Stomach (tissue), 8 donors: ENCODE measurements at regions not wholly inside any gene's neighbourhood (a gene's known extent, or its start where the extent isn't known, plus 50 kb on each side); places are given as distances from the start of the nearest gene placed in this dataset.

ENCODE experiments used
- DNase-seq, 2 donors: peaks; one replicate each; pipeline versions ENCODE4 v3.0.0 to v3.0.0-alpha.2; 2013 to 2019
- H3K27ac ChIP-seq, 5 donors: fragments of 200-600 bp in 4 of 5; sonication (generic) in 4 of 5; one replicate each; pipeline ENCODE4 v1.5.1; 2013 to 2019; ENCODE audit warnings: mild to moderate bottlenecking in 1 of 5, moderate library complexity in 1 of 5
- H3K27me3 ChIP-seq, 3 donors: fragments of 200-600 bp; sonication (generic); one replicate each; pipeline ENCODE4 v1.5.1; 2017 to 2019; ENCODE audit warnings: mixed run types in 1 of 3
- H3K36me3 ChIP-seq, 4 donors: fragments of 200-600 bp; sonication (generic); 1 replicate in 3 of 4; 2 replicates in 1 of 4; pipeline ENCODE4 v1.5.1; 2016 to 2019
- H3K4me1 ChIP-seq, 4 donors: fragments of 200-600 bp; sonication (generic); one replicate each; pipeline ENCODE4 v1.5.1; 2016 to 2019
- H3K4me3 ChIP-seq, 4 donors: fragments of 200-600 bp; sonication (generic) in 3 of 4; one replicate each; pipeline ENCODE4 v1.5.1; 2016 to 2019; ENCODE audit warnings: mild to moderate bottlenecking in 1 of 4
- H3K9me3 ChIP-seq, 4 donors: fragments of 200-600 bp; sonication (generic); one replicate each; pipeline ENCODE4 v1.5.1; 2016 to 2019
- CTCF ChIP-seq, 7 experiments: fragments of 450-650 bp in 4 of 7; fragments of 200-600 bp in 3 of 7; sonication (generic) in 3 of 7; IDR thresholded peaks; one replicate each; pipeline ENCODE4 v1.5.1; 2016 to 2019; ENCODE audit warnings: antibody characterized with exemption in 7 of 7, control low read depth in 2 of 7, mild to moderate bottlenecking in 1 of 7
- EP300 ChIP-seq: sonication (generic); formaldehyde crosslinking; IDR thresholded peaks from one replicate; pipeline ENCODE4 v1.6.1; 2017; ENCODE audit warnings: antibody characterized with exemption
- POLR2A ChIP-seq, 4 donors: fragments of 450-650 bp; IDR thresholded peaks; one replicate each; pipeline ENCODE4 v1.6.1; 2016; ENCODE audit warnings: antibody characterized with exemption in 4 of 4, control low read depth in 2 of 4, mild to moderate bottlenecking in 1 of 4, moderate library complexity in 1 of 4
- POLR2AphosphoS5 ChIP-seq, 3 donors: sonication (generic); formaldehyde crosslinking; IDR thresholded peaks; one replicate each; pipeline ENCODE4 v1.6.1; 2016; ENCODE audit warnings: antibody characterized with exemption in 3 of 3
- WGBS, 5 donors: extraction: QIAGEN DNeasy Blood & Tissue Kit in 3 of 5; methylation state at CpG; one replicate each; pipeline versions ENCODE4 v1.1.5 to v1.1.7; 2013 to 2018; 5-methylcytosine and 5-hydroxymethylcytosine counted together
- intact Hi-C: fragments of 100-400 bp; cut with DNase I; formaldehyde crosslinking; loops from one replicate; pipeline ENCODE4 v1.15.1; 2023; ENCODE audit warnings: low total_unique reads
- donor health status: healthy with polysubstance abuse.
- donor health status: Bipolar disorder and iron deficiency.
- donor health status: healthy.

DNA sequence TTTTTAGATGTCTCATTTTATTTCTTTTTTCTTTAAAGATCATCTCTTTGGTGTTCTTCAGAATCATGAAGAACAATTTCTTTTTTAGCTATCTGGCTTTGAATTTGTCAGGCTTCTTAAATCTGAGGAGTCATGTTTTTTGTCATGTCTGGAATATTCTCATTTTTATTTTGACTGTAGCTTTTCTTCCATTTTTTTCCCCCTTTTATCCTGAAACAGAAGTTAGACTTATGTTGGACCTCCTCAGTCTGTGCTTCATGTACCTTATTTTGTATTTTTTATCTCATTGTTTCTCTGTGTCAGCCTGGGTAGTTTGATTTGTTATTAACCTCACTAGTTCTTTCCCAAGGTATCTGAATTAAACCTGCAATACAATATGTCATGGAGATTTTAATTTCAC lies 319.2 kb upstream of the ADGRL4 start:
- intact Hi-C loops = no loop called here
- Histone ChIP-seq H3K9me3 (peaks cover 0 to 4% (median 0%) of the 10 kb centered on the region in 4 donors), H3K4me3 (no peak overlapping the region), H3K27me3 (no peaks in the 10 kb centered on the region), H3K27ac (no peak overlapping the region), H3K4me1 (no peaks in the 10 kb centered on the region), H3K36me3 (no peaks in the 10 kb centered on the region)
- TF ChIP-seq POLR2AphosphoS5 (IDR thresholded peaks at IDR 0.05) = no peak
- no peak for TF ChIP-seq EP300
- TF ChIP-seq CTCF (IDR thresholded peaks at IDR 0.05) = no peak
- no peak for TF ChIP-seq POLR2A (IDR thresholded peaks at IDR 0.05)
- no peak for DNase-seq

DNA sequence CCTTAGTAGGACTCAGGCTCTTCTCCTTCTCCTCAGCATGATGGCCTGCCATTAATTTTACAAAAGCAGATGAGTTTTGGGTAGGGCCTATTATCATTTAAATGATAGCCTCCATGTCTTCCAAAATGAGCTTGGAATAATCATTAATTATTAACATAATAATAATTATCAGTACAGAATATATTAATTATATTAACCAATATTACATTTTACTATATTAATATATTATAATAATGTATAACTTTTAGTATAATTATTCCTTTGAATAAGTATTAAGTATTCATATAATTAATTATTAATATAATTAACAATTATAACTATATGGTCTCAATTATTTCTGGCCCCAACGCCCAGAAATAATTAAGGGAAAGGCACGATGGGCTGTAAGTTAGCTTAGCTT lies 318.6 kb upstream of the ADGRL4 start:
- Histone ChIP-seq H3K36me3 (no peaks in the 10 kb centered on the region), H3K4me1 (no peaks in the 10 kb centered on the region), H3K27ac (no peak overlapping the region), H3K9me3 (peaks cover 0 to 4% (median 0%) of the 10 kb centered on the region in 4 donors), H3K4me3 (no peak overlapping the region), H3K27me3 (no peaks in the 10 kb centered on the region)
- TF ChIP-seq POLR2A (IDR thresholded peaks at IDR 0.05) (no peak), CTCF (IDR thresholded peaks at IDR 0.05) (no peak), EP300 (no peak)
- intact Hi-C loops = no loop called here
- DNase-seq = no peak
- WGBS, 5 donors = 94 to 97% (median 95%) methylated on average over 2 of the region's 2 CpGs

GRCh38 chr1:79323239-79324025 lies 316.9 kb upstream of the ADGRL4 start:
- no peak overlapping the region for H3K27ac ChIP-seq
- peaks cover 0 to 4% (median 0%) of the 10 kb centered on the region in 4 donors for H3K9me3 ChIP-seq
- H3K36me3 ChIP-seq = no peaks in the 10 kb centered on the region
- intact Hi-C loops = no loop called here
- peak in 1 of 2 donors; percentile 6 for DNase-seq
- H3K27me3 ChIP-seq = no peaks in the 10 kb centered on the region
- WGBS, 5 donors = 3 to 35% (median 20%) methylated on average over 1 of the region's 1 CpG
- TF ChIP-seq POLR2AphosphoS5 (IDR thresholded peaks at IDR 0.05) (peak in 1 of 3 donors; percentile 30), POLR2A (IDR thresholded peaks at IDR 0.05) (no peak)
- no peaks in the 10 kb centered on the region for H3K4me1 ChIP-seq
- no peak overlapping the region for H3K4me3 ChIP-seq

DNA sequence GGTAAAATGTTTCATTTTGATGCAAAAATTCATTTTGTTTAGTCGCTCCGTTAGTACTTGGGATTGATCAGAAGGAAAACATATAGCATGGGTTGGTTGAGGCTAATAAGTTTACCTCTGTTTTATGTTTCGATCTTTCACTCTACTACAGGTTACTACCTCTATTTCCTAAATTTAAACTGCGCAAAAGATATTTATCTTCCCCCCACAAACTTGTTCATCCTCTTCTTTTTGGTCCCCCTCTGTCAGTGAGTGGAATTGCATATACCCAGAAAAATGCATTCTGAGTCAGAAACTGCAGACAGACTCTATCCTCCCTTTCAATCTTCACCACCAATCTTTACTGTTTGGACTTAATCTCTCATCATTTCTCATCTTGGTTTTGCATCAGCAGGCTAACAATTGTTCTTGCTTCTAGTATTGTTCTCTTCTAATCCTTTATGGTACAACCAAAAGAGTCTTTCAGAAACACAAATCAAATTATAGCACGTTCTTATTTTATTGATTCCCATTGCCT lies 316.0 kb upstream of the ADGRL4 start:
- Histone ChIP-seq H3K9me3 (peaks cover 0 to 4% (median 0%) of the 10 kb centered on the region in 4 donors), H3K27me3 (no peaks in the 10 kb centered on the region), H3K27ac (no peak overlapping the region), H3K36me3 (no peaks in the 10 kb centered on the region), H3K4me3 (no peak overlapping the region), H3K4me1 (no peaks in the 10 kb centered on the region)
- no peak for TF ChIP-seq EP300
- no peak for TF ChIP-seq POLR2A (IDR thresholded peaks at IDR 0.05)
- no peak for TF ChIP-seq CTCF (IDR thresholded peaks at IDR 0.05)
- no peak for TF ChIP-seq POLR2AphosphoS5 (IDR thresholded peaks at IDR 0.05)
- WGBS, 5 donors = 90 to 97% (median 94%) methylated on average over 5 of the region's 5 CpGs
- DNase-seq = no peak
- intact Hi-C loops = no loop called here

DNA sequence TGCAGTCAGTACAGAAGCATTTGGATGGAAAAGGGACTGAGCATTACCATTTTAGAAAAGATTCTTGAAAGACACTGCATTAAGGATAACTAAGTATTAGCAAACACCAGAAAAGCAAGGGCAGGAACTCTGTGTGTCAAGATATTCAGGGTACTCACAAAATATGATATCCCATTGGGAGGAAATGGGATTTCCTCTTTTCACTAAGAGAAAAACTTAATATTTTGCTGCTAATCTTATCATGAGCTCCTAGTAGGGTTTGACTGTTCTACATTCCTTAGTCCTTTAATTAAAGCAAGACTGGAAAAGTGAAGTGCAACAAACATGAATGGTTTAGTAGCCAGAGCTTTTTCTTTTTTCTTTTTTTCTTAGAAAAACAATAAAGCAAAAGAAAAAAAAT lies 305.9 kb upstream of the ADGRL4 start:
- no peak overlapping the region for H3K4me3 ChIP-seq
- no peaks in the 10 kb centered on the region for H3K27me3 ChIP-seq
- no peaks in the 10 kb centered on the region for H3K36me3 ChIP-seq
- TF ChIP-seq EP300 = no peak
- no peak for TF ChIP-seq CTCF (IDR thresholded peaks at IDR 0.05)
- TF ChIP-seq POLR2A (IDR thresholded peaks at IDR 0.05) = no peak
- no peak overlapping the region for H3K27ac ChIP-seq
- no peaks in the 10 kb centered on the region for H3K4me1 ChIP-seq
- intact Hi-C loops = no loop called here
- H3K9me3 ChIP-seq = no peaks in the 10 kb centered on the region
- no peak for DNase-seq
